ENCODE measurements at regions not wholly inside any gene's neighbourhood (a gene's known extent, or its start where the extent isn't known, plus 50 kb on each side); places are given as distances from the start of the nearest gene placed in this dataset.

GRCh38 chr2:84173041-84173440 lies 286.0 kb downstream of the SUCLG1 start:
- TF ChIP-seq CTCF (IDR thresholded peaks at IDR 0.05) = no peak
- TF ChIP-seq HMGXB4 (CRISPR knock-in tag; IDR thresholded peaks at IDR 0.05; ENCODE audit: borderline replicate concordance) = no peak
- TF ChIP-seq USF2 (IDR thresholded peaks at IDR 0.05) = no peak
